Testis (tissue), 2 donors: ENCODE measurements at regions not wholly inside any gene's neighbourhood (a gene's known extent, or its start where the extent isn't known, plus 50 kb on each side); places are given as distances from the start of the nearest gene placed in this dataset.

Experiments
- DNase-seq: peaks from one replicate; pipeline ENCODE4 v3.0.0-alpha.2; 2019
- H3K27ac ChIP-seq, 2 donors: fragments of 200-600 bp; sonication (generic); one replicate each; pipeline ENCODE4 v1.5.1; 2019
- H3K27me3 ChIP-seq: fragments of 200-600 bp; sonication (generic); one replicate; pipeline ENCODE4 v1.5.1; 2019
- H3K36me3 ChIP-seq: fragments of 200-600 bp; sonication (generic); one replicate; pipeline ENCODE4 v1.5.1; 2017; ENCODE audit warnings: low read depth; ENCODE audit errors: missing control alignments
- H3K4me1 ChIP-seq: fragments of 200-600 bp; sonication (generic); one replicate; pipeline ENCODE4 v1.5.1; 2019
- H3K4me3 ChIP-seq, 2 donors: fragments of 200-600 bp; sonication (generic); one replicate each; pipeline ENCODE4 v1.5.1; 2017 to 2019
- H3K9me3 ChIP-seq: fragments of 200-600 bp; sonication (generic); one replicate; pipeline ENCODE4 v1.5.1; 2017
- POLR2A ChIP-seq: fragments of 450-650 bp; IDR thresholded peaks from one replicate; pipeline ENCODE4 v1.6.1; 2017; ENCODE audit warnings: antibody characterized with exemption, mild to moderate bottlenecking, moderate library complexity
- WGBS, 2 donors: methylation state at CpG; one replicate each; pipeline ENCODE4 v1.1.5; 2018; 5-methylcytosine and 5-hydroxymethylcytosine counted together
- intact Hi-C: fragments of 100-400 bp; cut with DNase I; formaldehyde crosslinking; loops from one replicate; pipeline ENCODE4 v1.15.1; 2023; ENCODE audit warnings: low total_unique reads
- TF ChIP-seq, protein P1 (sequence below), 3 experiments: fragments of 450-650 bp in 2 of 3; fragments of 200-600 bp in 1 of 3; sonication (generic) in 1 of 3; IDR thresholded peaks; one replicate each; pipeline ENCODE4 v1.5.1; 2016 to 2019; ENCODE audit warnings: antibody characterized with exemption in 3 of 3, mild to moderate bottlenecking in 2 of 3, moderate library complexity in 1 of 3

- 86 to 91% methylated on average over 12 to 16 of the region's 16 CpGs for WGBS, 2 donors
- DNase-seq = no peak
- no peak for TF ChIP-seq POLR2A
- TF ChIP-seq, protein P1, sequence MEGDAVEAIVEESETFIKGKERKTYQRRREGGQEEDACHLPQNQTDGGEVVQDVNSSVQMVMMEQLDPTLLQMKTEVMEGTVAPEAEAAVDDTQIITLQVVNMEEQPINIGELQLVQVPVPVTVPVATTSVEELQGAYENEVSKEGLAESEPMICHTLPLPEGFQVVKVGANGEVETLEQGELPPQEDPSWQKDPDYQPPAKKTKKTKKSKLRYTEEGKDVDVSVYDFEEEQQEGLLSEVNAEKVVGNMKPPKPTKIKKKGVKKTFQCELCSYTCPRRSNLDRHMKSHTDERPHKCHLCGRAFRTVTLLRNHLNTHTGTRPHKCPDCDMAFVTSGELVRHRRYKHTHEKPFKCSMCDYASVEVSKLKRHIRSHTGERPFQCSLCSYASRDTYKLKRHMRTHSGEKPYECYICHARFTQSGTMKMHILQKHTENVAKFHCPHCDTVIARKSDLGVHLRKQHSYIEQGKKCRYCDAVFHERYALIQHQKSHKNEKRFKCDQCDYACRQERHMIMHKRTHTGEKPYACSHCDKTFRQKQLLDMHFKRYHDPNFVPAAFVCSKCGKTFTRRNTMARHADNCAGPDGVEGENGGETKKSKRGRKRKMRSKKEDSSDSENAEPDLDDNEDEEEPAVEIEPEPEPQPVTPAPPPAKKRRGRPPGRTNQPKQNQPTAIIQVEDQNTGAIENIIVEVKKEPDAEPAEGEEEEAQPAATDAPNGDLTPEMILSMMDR (IDR thresholded peaks at IDR 0.05) = no peak
- H3K27ac ChIP-seq = no peak overlapping the region
- H3K36me3 ChIP-seq = no peaks in the 10 kb centered on the region
- intact Hi-C loops = no loop called here
- H3K27me3 ChIP-seq = no peaks in the 10 kb centered on the region
- H3K9me3 ChIP-seq = no peaks in the 10 kb centered on the region
- H3K4me3 ChIP-seq = no peak overlapping the region
- no peaks in the 10 kb centered on the region for H3K4me1 ChIP-seq
Observed at GRCh38 chr7:156458011-156458410, 182.6 kb upstream of the RNF32 start.

DNA sequence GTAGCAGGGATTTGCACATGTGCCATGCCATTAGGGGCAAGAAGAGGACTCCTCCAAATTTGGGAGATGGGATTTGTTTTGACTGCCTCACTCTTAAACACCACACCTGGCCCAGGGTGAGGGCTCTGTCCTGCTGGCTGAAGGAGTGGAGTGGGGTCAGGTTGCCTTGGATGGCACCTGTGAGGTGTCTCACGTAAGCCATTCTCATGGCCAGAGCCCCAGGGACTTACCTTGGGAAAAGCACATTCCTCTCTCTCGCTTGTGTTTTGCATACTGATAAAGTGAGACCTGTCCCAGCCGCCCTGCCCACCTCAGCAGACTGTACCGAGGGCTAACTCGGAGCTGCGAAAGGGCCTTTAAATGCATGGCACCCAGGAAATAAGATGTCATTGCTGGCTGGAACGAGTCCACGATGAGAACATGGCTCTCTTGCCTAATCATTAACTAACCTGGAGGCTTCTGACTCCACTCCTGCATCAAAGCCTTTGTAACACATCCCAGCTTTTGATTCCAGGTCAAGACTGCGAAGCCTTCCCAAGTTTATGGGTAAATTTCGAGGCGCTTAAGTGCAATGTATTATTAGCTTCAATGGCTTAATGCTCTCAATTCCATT lies 184.0 kb upstream of the RNF32 start:
- Histone ChIP-seq H3K27me3 (no peaks in the 10 kb centered on the region), H3K4me3 (no peak overlapping the region), H3K4me1 (no peaks in the 10 kb centered on the region), H3K27ac (no peak overlapping the region), H3K36me3 (no peaks in the 10 kb centered on the region), H3K9me3 (no peaks in the 10 kb centered on the region)
- no peak for DNase-seq
- 84 to 92% methylated on average over 11 of the region's 11 CpGs for WGBS, 2 donors
- intact Hi-C loops = no loop called here
- no peak for TF ChIP-seq POLR2A

DNA sequence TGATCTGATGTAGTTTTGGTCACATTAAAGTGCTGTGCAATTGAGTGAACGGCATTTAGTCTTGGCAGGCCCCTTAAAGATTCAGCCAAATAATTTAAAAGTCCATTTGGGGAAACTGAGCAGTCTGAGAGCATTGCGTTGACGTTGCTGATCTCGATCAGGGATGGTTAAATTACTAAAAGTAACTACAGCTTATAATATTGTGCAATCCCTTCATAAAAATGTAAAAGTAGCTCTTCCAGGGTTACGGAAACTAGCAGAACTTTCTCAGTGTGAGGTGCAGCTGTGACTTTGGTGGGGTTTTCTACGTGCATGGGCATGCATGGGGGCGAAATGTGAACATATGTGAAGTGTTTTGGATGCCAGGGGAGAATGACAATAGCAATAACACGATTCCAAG lies 184.5 kb upstream of the RNF32 start:
- intact Hi-C loops = no loop called here
- Histone ChIP-seq H3K36me3 (no peaks in the 10 kb centered on the region), H3K4me1 (no peaks in the 10 kb centered on the region), H3K27me3 (no peaks in the 10 kb centered on the region), H3K27ac (no peak overlapping the region), H3K9me3 (no peaks in the 10 kb centered on the region), H3K4me3 (no peak overlapping the region)
- WGBS, 2 donors = 88 to 91% methylated on average over 8 of the region's 8 CpGs
- DNase-seq = no peak
- TF ChIP-seq POLR2A = no peak
- TF ChIP-seq, protein P1 (IDR thresholded peaks at IDR 0.05) = no peak

- intact Hi-C loops = no loop called here
- DNase-seq = no peak
- TF ChIP-seq POLR2A = no peak
- TF ChIP-seq, protein P1 (IDR thresholded peaks at IDR 0.05) = no peak
- Histone ChIP-seq H3K4me3 (no peak overlapping the region), H3K36me3 (no peaks in the 10 kb centered on the region), H3K9me3 (no peaks in the 10 kb centered on the region), H3K27me3 (no peaks in the 10 kb centered on the region), H3K27ac (no peak overlapping the region), H3K4me1 (no peaks in the 10 kb centered on the region)
- WGBS, 2 donors = 89% methylated on average over 3 of the region's 3 CpGs
Observed at GRCh38 chr7:156450473-156450872, 190.1 kb upstream of the RNF32 start.

- H3K9me3 ChIP-seq = no peaks in the 10 kb centered on the region
- TF ChIP-seq, protein P1 (IDR thresholded peaks at IDR 0.05) = no peak
- no peak for TF ChIP-seq POLR2A
- no peak overlapping the region for H3K27ac ChIP-seq
- no peak overlapping the region for H3K4me3 ChIP-seq
- H3K36me3 ChIP-seq = no peaks in the 10 kb centered on the region
- no peak for DNase-seq
- intact Hi-C loops = no loop called here
- H3K27me3 ChIP-seq = no peaks in the 10 kb centered on the region
- no peaks in the 10 kb centered on the region for H3K4me1 ChIP-seq
- WGBS, 2 donors = 86 to 92% methylated on average over 1 of the region's 1 CpG
Observed at GRCh38 chr7:156448918-156449317, 191.7 kb upstream of the RNF32 start.
